Liver (tissue), 8 donors: ENCODE measurements at regions not wholly inside any gene's neighbourhood (a gene's known extent, or its start where the extent isn't known, plus 50 kb on each side); places are given as distances from the start of the nearest gene placed in this dataset.
"Not testable (repeated sequence)": the region's sequence is repeated elsewhere in the genome, so short reads cannot be mapped to it uniquely, and the experiment has no call there.

Experiments
- DNase-seq: peaks from one replicate; pipeline ENCODE4 v3.0.0-alpha.2; 2017; ENCODE audit warnings: low spot score
- H3K27ac ChIP-seq, 2 donors: one replicate each; pipeline ENCODE4 v1.7.0; 2013; ENCODE audit warnings: inconsistent platforms in 2 of 2, low read length in 2 of 2, control low read depth in 1 of 2, low read depth in 1 of 2, mild to moderate bottlenecking in 1 of 2
- H3K27me3 ChIP-seq, 4 donors: one replicate each; pipeline versions ENCODE4 v1.6.1 to v1.7.0; 2013; ENCODE audit warnings: low read length in 3 of 4, inconsistent platforms in 1 of 4, mild to moderate bottlenecking in 1 of 4, moderate library complexity in 1 of 4; ENCODE audit not compliant: control insufficient read depth in 4 of 4, insufficient read depth in 4 of 4
- H3K36me3 ChIP-seq, 4 donors: one replicate each; pipeline versions ENCODE4 v1.6.1 to v1.7.0; 2013; ENCODE audit warnings: low read length in 3 of 4, mild to moderate bottlenecking in 3 of 4, low read depth in 1 of 4, moderate library complexity in 1 of 4; ENCODE audit not compliant: control insufficient read depth in 4 of 4, insufficient read depth in 3 of 4
- H3K4me1 ChIP-seq, 4 donors: one replicate each; pipeline versions ENCODE4 v1.6.1 to v1.7.0; 2013; ENCODE audit warnings: low read length in 3 of 4, mild to moderate bottlenecking in 3 of 4, moderate library complexity in 1 of 4; ENCODE audit not compliant: control insufficient read depth in 4 of 4, insufficient read depth in 4 of 4
- H3K4me3 ChIP-seq, 3 donors: one replicate each; pipeline versions ENCODE4 v1.6.1 to v1.7.0; 2013; ENCODE audit warnings: low read length in 3 of 3, control low read depth in 1 of 3, low read depth in 1 of 3, mild to moderate bottlenecking in 1 of 3
- H3K9ac ChIP-seq, 2 donors: one replicate each; pipeline ENCODE4 v1.7.0; 2013; ENCODE audit warnings: low read length in 2 of 2, mild to moderate bottlenecking in 2 of 2, moderate library complexity in 2 of 2, control low read depth in 1 of 2, low read depth in 1 of 2
- H3K9me3 ChIP-seq, 4 donors: one replicate each; pipeline versions ENCODE4 v1.6.1 to v1.7.0; 2013; ENCODE audit warnings: low read length in 3 of 4; ENCODE audit not compliant: control insufficient read depth in 4 of 4
- CTCF ChIP-seq: fragments of 150-350 bp; IDR thresholded peaks from 2 replicates; pipeline ENCODE4 v1.5.1; 2017; ENCODE audit warnings: improper control_type of control experiment, low read depth, low read length; ENCODE audit not compliant: missing input control
- FOXA2 ChIP-seq: IDR thresholded peaks from 2 replicates; pipeline ENCODE4 v1.6.1; 2016; ENCODE audit warnings: antibody characterized with exemption
- GABPA ChIP-seq, 2 donors: IDR thresholded peaks in 1 of 2; conservative IDR thresholded peaks in 1 of 2; 2 replicates each; pipeline ENCODE4 v1.6.1; 2016; ENCODE audit warnings: antibody characterized with exemption in 2 of 2, mild to moderate bottlenecking in 1 of 2, moderate library complexity in 1 of 2
- HNF4A ChIP-seq, 2 donors: conservative IDR thresholded peaks; 2 replicates each; pipeline ENCODE4 v1.6.1; 2016; ENCODE audit warnings: antibody characterized with exemption in 2 of 2, mild to moderate bottlenecking in 2 of 2
- JUND ChIP-seq, 2 donors: IDR thresholded peaks; 2 replicates each; pipeline ENCODE4 v1.6.1; 2016; ENCODE audit warnings: antibody characterized with exemption in 2 of 2
- MAX ChIP-seq: IDR thresholded peaks from 2 replicates; pipeline ENCODE4 v1.6.1; 2016; ENCODE audit warnings: antibody characterized with exemption
- NR2F2 ChIP-seq: IDR thresholded peaks from 2 replicates; pipeline ENCODE4 v1.6.1; 2016; ENCODE audit warnings: antibody characterized with exemption
- RAD21 ChIP-seq, 2 donors: IDR thresholded peaks; 2 replicates each; pipeline ENCODE4 v1.6.1; 2016; ENCODE audit warnings: antibody characterized with exemption in 2 of 2, mild to moderate bottlenecking in 2 of 2
- RXRA ChIP-seq, 2 donors: IDR thresholded peaks; 2 replicates each; pipeline ENCODE4 v1.6.1; 2017 to 2018; ENCODE audit warnings: antibody characterized with exemption in 2 of 2, mild to moderate bottlenecking in 1 of 2
- TAF1 ChIP-seq: conservative IDR thresholded peaks from 2 replicates; pipeline ENCODE4 v1.6.1; 2016; ENCODE audit warnings: antibody characterized with exemption, mild to moderate bottlenecking
- YY1 ChIP-seq: IDR thresholded peaks from 2 replicates; pipeline ENCODE4 v1.6.1; 2016; ENCODE audit warnings: antibody characterized with exemption, mild to moderate bottlenecking
- ZBTB33 ChIP-seq: IDR thresholded peaks from 2 replicates; pipeline ENCODE4 v1.6.1; 2016; ENCODE audit warnings: antibody characterized with exemption
- WGBS: extraction: QIAGEN DNeasy Blood & Tissue Kit; methylation state at CpG from one replicate; pipeline ENCODE4 v1.1.7; 2013; 5-methylcytosine and 5-hydroxymethylcytosine counted together
- TF ChIP-seq, protein P1 (sequence below): IDR thresholded peaks from 2 replicates; pipeline ENCODE4 v1.6.1; 2016; ENCODE audit warnings: antibody characterized with exemption, mild to moderate bottlenecking
- donor health status: healthy.
- donor health status: healthy.
- donor health status: healthy.
- donor health status: healthy.
- donor health status: healthy.

GRCh38 chr11:28899706-28900105 is 791.5 kb downstream of the METTL15 start:
- no peaks in the 10 kb centered on the region for H3K27me3 ChIP-seq
- no peak overlapping the region for H3K9ac ChIP-seq
- H3K4me3 ChIP-seq = no peak overlapping the region
- no peak for DNase-seq
- no peaks in the 10 kb centered on the region for H3K9me3 ChIP-seq
- TF ChIP-seq NR2F2 (no peak), HNF4A (conservative IDR thresholded peaks at IDR 0.05) (no peak), GABPA (IDR thresholded peaks at IDR 0.05 in 1 of 2, conservative IDR thresholded peaks at IDR 0.05 in 1 of 2) (no peak), ZBTB33 (no peak), RAD21 (IDR thresholded peaks at IDR 0.05) (no peak), CTCF (no peak), TAF1 (no peak), RXRA (IDR thresholded peaks at IDR 0.05) (no peak), MAX (no peak), YY1 (no peak)
- H3K27ac ChIP-seq = no peak overlapping the region
- no peaks in the 10 kb centered on the region for H3K36me3 ChIP-seq
- no peaks in the 10 kb centered on the region for H3K4me1 ChIP-seq

- not testable (repeated sequence) for DNase-seq, H3K27me3 ChIP-seq
These were observed 782.4 kb downstream of the METTL15 start for GRCh38 chr11:28890601-28891040.

DNA sequence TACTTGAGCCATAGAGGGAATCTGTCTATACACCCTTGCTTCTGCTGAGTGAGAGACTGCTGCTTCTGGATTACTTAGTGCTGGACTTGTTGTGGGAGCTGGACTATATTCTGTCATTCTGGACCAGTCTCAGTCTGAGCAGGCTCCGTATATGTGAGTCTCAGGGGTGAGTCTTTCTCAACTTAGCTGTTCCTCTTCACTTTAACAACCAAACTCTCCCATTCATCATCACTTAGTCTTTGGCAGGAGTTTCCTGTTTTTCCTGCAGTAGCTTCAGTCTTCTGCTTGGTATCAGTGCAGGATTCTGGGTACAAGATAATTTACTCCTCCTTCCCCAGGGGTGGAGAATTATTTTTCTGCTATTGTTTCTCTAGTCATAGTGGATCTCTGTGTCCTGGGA is 779.5 kb downstream of the METTL15 start:
- 45% methylated on average over 1 of the region's 1 CpG for WGBS
- no peaks in the 10 kb centered on the region for H3K4me1 ChIP-seq
- H3K9me3 ChIP-seq = no peaks in the 10 kb centered on the region
- H3K27ac ChIP-seq = no peak overlapping the region
- H3K9ac ChIP-seq = no peak overlapping the region
- H3K4me3 ChIP-seq = no peak overlapping the region
- no peaks in the 10 kb centered on the region for H3K27me3 ChIP-seq
- TF ChIP-seq, protein P1, sequence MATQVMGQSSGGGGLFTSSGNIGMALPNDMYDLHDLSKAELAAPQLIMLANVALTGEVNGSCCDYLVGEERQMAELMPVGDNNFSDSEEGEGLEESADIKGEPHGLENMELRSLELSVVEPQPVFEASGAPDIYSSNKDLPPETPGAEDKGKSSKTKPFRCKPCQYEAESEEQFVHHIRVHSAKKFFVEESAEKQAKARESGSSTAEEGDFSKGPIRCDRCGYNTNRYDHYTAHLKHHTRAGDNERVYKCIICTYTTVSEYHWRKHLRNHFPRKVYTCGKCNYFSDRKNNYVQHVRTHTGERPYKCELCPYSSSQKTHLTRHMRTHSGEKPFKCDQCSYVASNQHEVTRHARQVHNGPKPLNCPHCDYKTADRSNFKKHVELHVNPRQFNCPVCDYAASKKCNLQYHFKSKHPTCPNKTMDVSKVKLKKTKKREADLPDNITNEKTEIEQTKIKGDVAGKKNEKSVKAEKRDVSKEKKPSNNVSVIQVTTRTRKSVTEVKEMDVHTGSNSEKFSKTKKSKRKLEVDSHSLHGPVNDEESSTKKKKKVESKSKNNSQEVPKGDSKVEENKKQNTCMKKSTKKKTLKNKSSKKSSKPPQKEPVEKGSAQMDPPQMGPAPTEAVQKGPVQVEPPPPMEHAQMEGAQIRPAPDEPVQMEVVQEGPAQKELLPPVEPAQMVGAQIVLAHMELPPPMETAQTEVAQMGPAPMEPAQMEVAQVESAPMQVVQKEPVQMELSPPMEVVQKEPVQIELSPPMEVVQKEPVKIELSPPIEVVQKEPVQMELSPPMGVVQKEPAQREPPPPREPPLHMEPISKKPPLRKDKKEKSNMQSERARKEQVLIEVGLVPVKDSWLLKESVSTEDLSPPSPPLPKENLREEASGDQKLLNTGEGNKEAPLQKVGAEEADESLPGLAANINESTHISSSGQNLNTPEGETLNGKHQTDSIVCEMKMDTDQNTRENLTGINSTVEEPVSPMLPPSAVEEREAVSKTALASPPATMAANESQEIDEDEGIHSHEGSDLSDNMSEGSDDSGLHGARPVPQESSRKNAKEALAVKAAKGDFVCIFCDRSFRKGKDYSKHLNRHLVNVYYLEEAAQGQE = no peak
- TF ChIP-seq FOXA2 (no peak), GABPA (IDR thresholded peaks at IDR 0.05 in 1 of 2, conservative IDR thresholded peaks at IDR 0.05 in 1 of 2) (no peak), JUND (IDR thresholded peaks at IDR 0.05) (no peak)
- no peaks in the 10 kb centered on the region for H3K36me3 ChIP-seq
- DNase-seq = no peak

More at GRCh38 chr11:28890601-28891040, 782.4 kb downstream of the METTL15 start:
- not testable (repeated sequence) for H3K27ac ChIP-seq, H3K9me3 ChIP-seq, H3K36me3 ChIP-seq, H3K4me1 ChIP-seq, H3K4me3 ChIP-seq, H3K9ac ChIP-seq
- WGBS = 95% methylated on average over 26 of the region's 26 CpGs
